H1 (cell line): ENCODE measurements at regions not wholly inside any gene's neighbourhood (a gene's known extent, or its start where the extent isn't known, plus 50 kb on each side); places are given as distances from the start of the nearest gene placed in this dataset.

Experiments used
- CTCF ChIA-PET: fragments of 300-600 bp; sonication (Branson Sonifier 250); formaldehyde crosslinking; loops from one replicate; lab custom pipeline; 2021; ENCODE audit not compliant: partially characterized antibody; lab: Charles Lee
- POLR2A ChIA-PET: fragments of 300-600 bp; sonication (Branson Sonifier 250); formaldehyde crosslinking; loops from one replicate; lab custom pipeline; 2021; ENCODE audit warnings: inconsistent platforms; ENCODE audit not compliant: partially characterized antibody; lab: Charles Lee
- DNase-seq, 2 experiments: peaks; one replicate each; pipeline versions ENCODE4 v3.0.0 to v3.0.0-alpha.2; 2010 to 2022; ENCODE audit warnings: low spot score in 2 of 2, low read depth in 1 of 2, mixed read lengths in 1 of 2
- FAIRE-seq: peaks from 2 replicates; lab custom pipeline; 2011; peaks lifted over from hg19 to GRCh38; lab: Jason Lieb, UNC
- H2AFZ ChIP-seq: 2 replicates; pipeline ENCODE4 v1.8.1; 2012; ENCODE audit warnings: low read length, inconsistent platforms
- H2AK5ac ChIP-seq: 2 replicates; pipeline ENCODE4 v1.6.1; 2013; ENCODE audit warnings: low read depth, low read length
- H2BK120ac ChIP-seq: replicated peaks from 2 replicates; pipeline ENCODE3; 2013; ENCODE audit warnings: low read depth, low read length, inconsistent platforms
- H2BK12ac ChIP-seq: 2 replicates; pipeline ENCODE4 v1.6.1; 2013; ENCODE audit warnings: low read depth, low read length
- H2BK15ac ChIP-seq: 2 replicates; pipeline ENCODE4 v1.6.1; 2013; ENCODE audit warnings: low read length
- H2BK20ac ChIP-seq: 2 replicates; pipeline ENCODE4 v1.6.1; 2013; ENCODE audit warnings: low read length
- H2BK5ac ChIP-seq: 2 replicates; pipeline ENCODE4 v1.6.1; 2013; ENCODE audit warnings: low read depth, low read length
- H3K14ac ChIP-seq: 2 replicates; pipeline ENCODE4 v1.6.1; 2013; ENCODE audit warnings: inconsistent platforms; ENCODE audit not compliant: insufficient read length
- H3K18ac ChIP-seq: 2 replicates; pipeline ENCODE4 v1.6.1; 2013; ENCODE audit warnings: low read length; ENCODE audit errors: extremely low read depth
- H3K23ac ChIP-seq: 2 replicates; pipeline ENCODE4 v1.6.1; 2013; ENCODE audit warnings: inconsistent platforms; ENCODE audit not compliant: insufficient read length
- H3K23me2 ChIP-seq: 2 replicates; pipeline ENCODE4 v1.6.1; 2013; ENCODE audit warnings: low read depth, low read length
- H3K27ac ChIP-seq: 2 replicates; pipeline ENCODE4 v1.6.1; 2011; ENCODE audit warnings: low read depth, low read length, inconsistent platforms
- H3K27me3 ChIP-seq, 4 experiments: replicated peaks in 1 of 4; 1 replicate in 1 of 4; 2 replicates in 3 of 4; pipeline versions ENCODE4 v1.6.1 to v1.8.1; 2011 to 2013; ENCODE audit warnings: low read length in 3 of 4, mild to moderate bottlenecking in 3 of 4, inconsistent platforms in 2 of 4, mixed read lengths in 2 of 4, moderate library complexity in 1 of 4; ENCODE audit not compliant: control insufficient read depth in 3 of 4, insufficient read depth in 3 of 4; ENCODE audit errors: extremely low read depth in 1 of 4
- H3K36me3 ChIP-seq, 4 experiments: 2 replicates each; pipeline versions ENCODE4 v1.6.1 to v1.8.1; 2011 to 2013; ENCODE audit warnings: mild to moderate bottlenecking in 4 of 4, low read length in 3 of 4, moderate library complexity in 2 of 4, control low read depth in 1 of 4, inconsistent platforms in 1 of 4; ENCODE audit not compliant: insufficient read depth in 4 of 4, control insufficient read depth in 2 of 4
- H3K4ac ChIP-seq: replicated peaks from 2 replicates; pipeline ENCODE3; 2013; ENCODE audit warnings: low read length, low read depth, mixed read lengths, inconsistent platforms; ENCODE audit not compliant: insufficient read length
- H3K4me1 ChIP-seq, 4 experiments: replicated peaks in 1 of 4; 1 replicate in 1 of 4; 2 replicates in 3 of 4; pipeline versions ENCODE4 v1.6.1 to v1.8.1; 2011 to 2013; ENCODE audit warnings: low read length in 3 of 4, inconsistent platforms in 2 of 4, mixed read lengths in 1 of 4; ENCODE audit not compliant: insufficient read depth in 4 of 4, control insufficient read depth in 3 of 4
- H3K4me2 ChIP-seq, 2 experiments: 2 replicates each; pipeline versions ENCODE4 v1.6.1 to v1.8.1; 2011 to 2013; ENCODE audit warnings: low read depth in 2 of 2, low read length in 2 of 2, control low read depth in 1 of 2, inconsistent platforms in 1 of 2, mild to moderate bottlenecking in 1 of 2; ENCODE audit not compliant: insufficient read depth in 1 of 2
- H3K4me3 ChIP-seq, 4 experiments: fragments of 200-600, 300-600 bp in 1 of 4; sonication (generic), shearing (Covaris generic), sonication (Bioruptor Twin) in 1 of 4; 2 replicates each; pipeline versions ENCODE4 v1.5.1 to v1.8.1; 2011 to 2016; ENCODE audit warnings: low read length in 4 of 4, low read depth in 3 of 4, control low read depth in 2 of 4, inconsistent platforms in 2 of 4, mild to moderate bottlenecking in 2 of 4, mixed read lengths in 1 of 4, moderate library complexity in 1 of 4; ENCODE audit not compliant: insufficient read depth in 2 of 4; ENCODE audit errors: extremely low read depth in 1 of 4
- H3K56ac ChIP-seq: replicated peaks from 2 replicates; pipeline ENCODE3; 2013; ENCODE audit warnings: low read depth, mild to moderate bottlenecking, mixed read lengths, low read length, inconsistent platforms; ENCODE audit not compliant: insufficient read length
- H3K79me1 ChIP-seq: 2 replicates; pipeline ENCODE4 v1.6.1; 2013; ENCODE audit warnings: low read depth, low read length, control low read depth
- H3K79me2 ChIP-seq, 2 experiments: 2 replicates each; pipeline versions ENCODE4 v1.6.1 to v1.8.1; 2012 to 2013; ENCODE audit warnings: low read length in 2 of 2, mild to moderate bottlenecking in 2 of 2, inconsistent platforms in 1 of 2; ENCODE audit not compliant: insufficient read depth in 2 of 2, control insufficient read depth in 1 of 2
- H3K9ac ChIP-seq, 4 experiments: replicated peaks in 1 of 4; 1 replicate in 1 of 4; 2 replicates in 3 of 4; pipeline versions ENCODE4 v1.6.1 to v1.8.1; 2011 to 2013; ENCODE audit warnings: low read depth in 3 of 4, low read length in 3 of 4, control low read depth in 2 of 4, mild to moderate bottlenecking in 2 of 4, moderate library complexity in 2 of 4, inconsistent platforms in 1 of 4; ENCODE audit errors: extremely low read depth in 1 of 4
- H3K9me3 ChIP-seq, 2 experiments: 2 replicates each; pipeline versions ENCODE4 v1.6.1 to v1.8.1; 2012 to 2013; ENCODE audit warnings: mild to moderate bottlenecking in 2 of 2, moderate library complexity in 2 of 2, control low read depth in 1 of 2, inconsistent platforms in 1 of 2, low read depth in 1 of 2, low read length in 1 of 2, mixed read lengths in 1 of 2; ENCODE audit not compliant: insufficient read depth in 2 of 2
- H4K20me1 ChIP-seq, 2 experiments: replicated peaks in 1 of 2; 2 replicates each; pipeline versions ENCODE3 to v1.8.1; 2011 to 2013; ENCODE audit warnings: inconsistent platforms in 2 of 2, low read length in 2 of 2, mild to moderate bottlenecking in 1 of 2; ENCODE audit not compliant: insufficient read depth in 2 of 2, control insufficient read depth in 1 of 2
- H4K5ac ChIP-seq: 2 replicates; pipeline ENCODE4 v1.6.1; 2013; ENCODE audit warnings: low read length, low read depth, mixed read lengths, inconsistent platforms; ENCODE audit not compliant: insufficient read length
- H4K8ac ChIP-seq: 2 replicates; pipeline ENCODE4 v1.8.0; 2013; ENCODE audit warnings: mild to moderate bottlenecking, moderate library complexity, low read length, inconsistent platforms; ENCODE audit not compliant: insufficient read depth; ENCODE audit errors: extremely low read depth
- H4K91ac ChIP-seq: replicated peaks from 2 replicates; pipeline ENCODE3; 2013; ENCODE audit warnings: low read length, mixed read lengths, inconsistent platforms; ENCODE audit not compliant: insufficient read length
- BRCA1 ChIP-seq: IDR thresholded peaks from 2 replicates; pipeline ENCODE4 v1.6.1; 2012; ENCODE audit warnings: low read depth, low read length, improper control_type of control experiment
- CHD1 ChIP-seq: IDR thresholded peaks from 2 replicates; pipeline ENCODE4 v1.6.1; 2012; ENCODE audit warnings: low read depth, low read length, improper control_type of control experiment
- CHD2 ChIP-seq: IDR thresholded peaks from 2 replicates; pipeline ENCODE4 v1.6.1; 2012; ENCODE audit warnings: low read length, improper control_type of control experiment
- E2F6 ChIP-seq: IDR thresholded peaks from 2 replicates; pipeline ENCODE4 v1.6.1; 2012; ENCODE audit warnings: inconsistent platforms
- EGR1 ChIP-seq: IDR thresholded peaks from 2 replicates; pipeline ENCODE4 v1.6.1; 2011; ENCODE audit warnings: low read depth, low read length, borderline replicate concordance
- HDAC6 ChIP-seq: IDR thresholded peaks from one replicate; pipeline ENCODE4 v1.7.1; 2012; ENCODE audit warnings: low read depth, mild to moderate bottlenecking, inconsistent platforms, low read length, moderate library complexity
- RBBP5 ChIP-seq: IDR thresholded peaks from 2 replicates; pipeline ENCODE4 v1.7.1; 2012; ENCODE audit warnings: low read depth, mild to moderate bottlenecking, inconsistent platforms, low read length, moderate library complexity, borderline replicate concordance
- SAP30 ChIP-seq: fragments of 300-600 bp; sonication (generic); IDR thresholded peaks from 2 replicates; pipeline ENCODE4 v1.7.1; 2012; ENCODE audit warnings: low read length, moderate library complexity, mild to moderate bottlenecking, inconsistent platforms; ENCODE audit not compliant: insufficient read depth, insufficient replicate concordance
- SIRT6 ChIP-seq: IDR thresholded peaks from one replicate; pipeline ENCODE4 v1.7.1; 2012; ENCODE audit warnings: low read length, inconsistent platforms
- SIX5 ChIP-seq: IDR thresholded peaks from 2 replicates; pipeline ENCODE4 v1.6.1; 2011; ENCODE audit warnings: mild to moderate bottlenecking, low read depth, low read length
- TAF7 ChIP-seq: optimal IDR thresholded peaks from 2 replicates; pipeline ENCODE3; 2011; ENCODE audit warnings: low read depth, mild to moderate bottlenecking, inconsistent platforms, low read length, moderate library complexity, borderline replicate concordance
- WGBS, 2 experiments: shearing (Covaris generic) in 1 of 2; methylation state at CpG; one replicate each; pipeline versions ENCODE4 v1.1.6 to v1.1.7; 2013 to 2015; ENCODE audit warnings: low lambda C conversion rate in 2 of 2, mixed read lengths in 2 of 2, inconsistent platforms in 1 of 2, low coverage in 1 of 2, missing lambda C conversion rate in 1 of 2; ENCODE audit not compliant: insufficient replicate concordance in 2 of 2, insufficient coverage in 1 of 2, insufficient read length in 1 of 2; ENCODE audit errors: extremely low coverage in 1 of 2, missing lambda C conversion rate in 1 of 2; 5-methylcytosine and 5-hydroxymethylcytosine counted together
- TF ChIP-seq, protein P1 (sequence below): IDR thresholded peaks from 2 replicates; pipeline ENCODE4 v1.6.1; 2012; ENCODE audit warnings: inconsistent platforms

DNA sequence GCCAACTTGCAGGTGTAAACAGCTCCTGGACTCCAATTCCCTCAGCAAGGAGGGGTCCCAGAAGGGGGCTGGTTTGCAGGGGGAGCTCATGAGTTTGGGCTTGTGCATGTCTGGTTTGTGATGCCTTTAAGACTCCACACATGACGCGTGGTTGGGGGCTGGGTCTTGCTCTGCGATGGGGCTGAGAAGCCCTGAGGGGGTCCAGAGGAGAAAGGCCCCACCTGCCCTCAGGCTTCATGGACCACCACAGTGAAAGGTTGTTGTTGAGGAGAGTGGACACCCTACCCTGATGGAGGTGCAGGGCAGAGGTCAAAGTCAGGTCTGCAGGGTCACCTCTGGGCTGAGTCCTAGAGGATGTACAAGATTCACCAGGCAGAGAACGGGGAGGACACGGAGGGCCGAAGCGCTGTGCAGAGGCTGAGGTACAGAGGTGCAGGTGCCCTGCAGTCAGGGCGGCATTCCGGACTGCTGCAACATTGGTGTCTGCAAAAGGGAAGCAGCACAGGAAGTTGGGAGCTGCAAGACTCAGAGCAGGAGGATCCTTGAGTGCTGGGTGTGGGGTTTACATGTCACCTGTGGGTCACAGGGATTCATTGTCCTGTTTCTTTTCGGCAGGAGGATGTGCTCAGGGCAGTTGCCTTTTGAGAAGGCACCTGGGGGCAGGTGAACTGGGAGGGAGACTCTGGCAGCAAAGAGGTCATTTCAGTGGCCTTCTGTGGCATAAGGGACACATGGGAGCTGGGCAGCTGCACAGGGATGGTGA, 399.4 kb downstream of the PTPRU start:
- Histone ChIP-seq H3K4ac (no peak overlapping the region), H3K4me1 (no peaks in the 10 kb centered on the region; a peak in 1 of 7 replicates), H3K14ac (no peak overlapping the region), H2AK5ac (no peak overlapping the region), H3K9ac (no peak overlapping the region), H4K91ac (peak overlapping the region; percentile 7), H3K27me3 (no peaks in the 10 kb centered on the region), H4K20me1 (no peaks in the 10 kb centered on the region), H3K36me3 (no peaks in the 10 kb centered on the region), H3K79me2 (no peaks in the 10 kb centered on the region), H3K18ac (no peak overlapping the region), H4K8ac (peak overlapping the region; percentile 14; the same call in 1 of the 2 replicates), H2BK20ac (no peak overlapping the region), H3K27ac (no peak overlapping the region), H3K79me1 (no peaks in the 10 kb centered on the region), H3K23me2 (no peaks in the 10 kb centered on the region), H3K23ac (no peak overlapping the region), H2BK5ac (no peak overlapping the region), H3K4me3 (no peak overlapping the region), H3K56ac (no peak overlapping the region), H2BK12ac (no peak overlapping the region), H2BK120ac (no peak overlapping the region), H3K9me3 (no peaks in the 10 kb centered on the region), H2AFZ (no peak overlapping the region), H3K4me2 (no peak overlapping the region), H4K5ac (no peak overlapping the region), H2BK15ac (no peak overlapping the region)
- peak in 1 of 2 experiments; percentile 23 for DNase-seq
- ChIA-PET CTCF (interaction anchor here (1.1 to 1.8 kb wide), 3 partner anchors 8 to 47 kb away, joined by 3 read pairs; no protein-coding TSS in a partner anchor), POLR2A (no interaction called here)
- TF ChIP-seq CHD2 (no peak), CHD1 (no peak), E2F6 (no peak), RBBP5 (no peak), BRCA1 (no peak), HDAC6 (no peak), SIRT6 (no peak), TAF7 (no peak), EGR1 (no peak), SAP30 (no peak), SIX5 (no peak)
- TF ChIP-seq, protein P1, sequence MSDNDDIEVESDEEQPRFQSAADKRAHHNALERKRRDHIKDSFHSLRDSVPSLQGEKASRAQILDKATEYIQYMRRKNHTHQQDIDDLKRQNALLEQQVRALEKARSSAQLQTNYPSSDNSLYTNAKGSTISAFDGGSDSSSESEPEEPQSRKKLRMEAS: no peak
- FAIRE-seq: no peak
- WGBS, 2 experiments: 92% methylated on average over 10 of the region's 10 CpGs; no CpG with 5 or more reads in 1 of the 2 experiments
